KBM-7 (cell line): ENCODE measurements at regions not wholly inside any gene's neighbourhood (a gene's known extent, or its start where the extent isn't known, plus 50 kb on each side); places are given as distances from the start of the nearest gene placed in this dataset.

Experiments used
- DNase-seq: peaks from one replicate; pipeline ENCODE4 v3.0.0-alpha.2; 2015
- in situ Hi-C: fragments of 300-500 bp; cut with MboI; formaldehyde crosslinking; loops from 2 replicates; pipeline ENCODE4 v1.14.3; 2020; ENCODE audit warnings: low sequenced_read_pairs, low pct_unique_long_range_greater_than_20kb, mixed read lengths

- DNase-seq, result no peak
- in situ Hi-C loops, result no loop called here
Measured at GRCh38 chr2:7667260-7667757, 750.1 kb downstream of the RNF144A start.

GRCh38 chr2:7670905-7671641 lies 753.9 kb downstream of the RNF144A start:
- in situ Hi-C loops, result no loop called here
- DNase-seq, result no peak

GRCh38 chr2:7672027-7672684 lies 754.9 kb downstream of the RNF144A start:
- in situ Hi-C loops, result no loop called here
- DNase-seq, result peak; percentile 60

GRCh38 chr2:7672685-7673071 lies 755.5 kb downstream of the RNF144A start:
- DNase-seq, result no peak
- in situ Hi-C loops, result no loop called here

GRCh38 chr2:7673101-7673500 lies 755.9 kb downstream of the RNF144A start:
- DNase-seq, result no peak
- in situ Hi-C loops, result no loop called here

- DNase-seq, result no peak
- in situ Hi-C loops, result no loop called here
Measured at GRCh38 chr2:7673853-7674252, 756.6 kb downstream of the RNF144A start.

- in situ Hi-C loops, result loop anchor here (25.0 kb wide), 1 partner anchor 562 kb away; no protein-coding TSS in a partner anchor
- DNase-seq, result no peak
Measured at GRCh38 chr2:7674606-7675005, 757.4 kb downstream of the RNF144A start.

- in situ Hi-C loops, result loop anchor here (25.0 kb wide), 1 partner anchor 564 kb away; no protein-coding TSS in a partner anchor
- DNase-seq, result no peak
Measured at GRCh38 chr2:7676714-7677113, 759.5 kb downstream of the RNF144A start.

- DNase-seq, result no peak
- in situ Hi-C loops, result loop anchor here (25.0 kb wide), 1 partner anchor 570 kb away; no protein-coding TSS in a partner anchor
Measured at GRCh38 chr2:7681881-7682461, 764.8 kb downstream of the RNF144A start.

GRCh38 chr2:7683196-7683595 lies 766.0 kb downstream of the RNF144A start:
- DNase-seq, result no peak
- in situ Hi-C loops, result loop anchor here (25.0 kb wide), 1 partner anchor 571 kb away; no protein-coding TSS in a partner anchor

- in situ Hi-C loops, result loop anchor here (25.0 kb wide), 1 partner anchor 571 kb away; no protein-coding TSS in a partner anchor
- DNase-seq, result no peak
Measured at GRCh38 chr2:7683708-7684107, 766.5 kb downstream of the RNF144A start.

GRCh38 chr2:7685342-7686015 lies 768.3 kb downstream of the RNF144A start:
- in situ Hi-C loops, result loop anchor here (25.0 kb wide), 1 partner anchor 573 kb away; no protein-coding TSS in a partner anchor
- no peak for DNase-seq

- DNase-seq, result no peak
Measured at GRCh38 chr2:7686016-7686385, 768.8 kb downstream of the RNF144A start.

GRCh38 chr2:7691961-7692656 lies 774.9 kb downstream of the RNF144A start:
- in situ Hi-C loops, result loop anchor here (25.0 kb wide), 1 partner anchor 580 kb away; no protein-coding TSS in a partner anchor
- DNase-seq, result no peak

More at GRCh38 chr2:7686016-7686385, 768.8 kb downstream of the RNF144A start:
- in situ Hi-C loops, result loop anchor here (25.0 kb wide), 1 partner anchor 574 kb away; no protein-coding TSS in a partner anchor

GRCh38 chr2:7692657-7693161 lies 775.5 kb downstream of the RNF144A start:
- DNase-seq, result no peak
- in situ Hi-C loops, result loop anchor here (25.0 kb wide), 1 partner anchor 580 kb away; no protein-coding TSS in a partner anchor

GRCh38 chr2:7693246-7694075 lies 776.2 kb downstream of the RNF144A start:
- in situ Hi-C loops, result loop anchor here (25.0 kb wide), 1 partner anchor 581 kb away; no protein-coding TSS in a partner anchor
- DNase-seq, result no peak
